ENCODE measurements at regions not wholly inside any gene's neighbourhood (a gene's known extent, or its start where the extent isn't known, plus 50 kb on each side); places are given as distances from the start of the nearest gene placed in this dataset.

DNA sequence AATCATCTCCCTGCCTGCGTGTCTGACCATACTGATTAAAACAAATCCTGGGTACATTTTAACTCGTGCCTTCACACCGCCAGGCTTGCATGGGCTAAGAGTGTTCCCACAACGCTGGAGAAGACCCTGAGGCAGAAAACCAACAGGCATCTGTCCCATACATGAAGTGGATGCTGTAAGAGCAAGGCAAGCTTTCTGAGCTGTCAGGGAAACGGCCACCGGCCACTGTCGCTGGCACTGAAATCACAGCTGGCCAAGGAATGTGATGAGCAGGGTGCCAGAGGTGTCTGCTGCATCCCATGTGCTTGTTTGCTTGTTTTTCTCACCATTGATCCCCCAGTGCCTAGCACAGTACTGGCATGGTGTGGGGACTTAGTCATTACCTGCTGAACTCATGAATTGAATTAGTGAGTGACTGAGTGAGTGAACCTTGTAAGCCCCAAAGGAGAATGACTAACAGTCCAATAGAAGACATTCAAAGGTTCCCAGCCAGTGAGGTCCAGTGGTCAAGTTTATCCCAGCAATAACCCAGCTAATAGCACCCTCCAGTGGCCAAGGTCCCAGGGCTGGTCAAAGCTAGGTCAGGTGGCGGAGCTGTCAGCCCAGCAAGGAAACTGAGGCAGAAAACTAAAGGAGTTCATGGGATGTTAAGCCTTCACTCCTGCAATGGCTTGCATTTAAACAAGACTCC is 92.7 kb upstream of the CDH5 start:
- TF ChIP-seq POLR2A (IDR thresholded peaks at IDR 0.05; ENCODE audit: low read depth) (no peak), POLR2AphosphoS5 (IDR thresholded peaks at IDR 0.05) (no peak), EP300 (IDR thresholded peaks at IDR 0.05) (no peak)
- TF ChIP-seq, protein P1, sequence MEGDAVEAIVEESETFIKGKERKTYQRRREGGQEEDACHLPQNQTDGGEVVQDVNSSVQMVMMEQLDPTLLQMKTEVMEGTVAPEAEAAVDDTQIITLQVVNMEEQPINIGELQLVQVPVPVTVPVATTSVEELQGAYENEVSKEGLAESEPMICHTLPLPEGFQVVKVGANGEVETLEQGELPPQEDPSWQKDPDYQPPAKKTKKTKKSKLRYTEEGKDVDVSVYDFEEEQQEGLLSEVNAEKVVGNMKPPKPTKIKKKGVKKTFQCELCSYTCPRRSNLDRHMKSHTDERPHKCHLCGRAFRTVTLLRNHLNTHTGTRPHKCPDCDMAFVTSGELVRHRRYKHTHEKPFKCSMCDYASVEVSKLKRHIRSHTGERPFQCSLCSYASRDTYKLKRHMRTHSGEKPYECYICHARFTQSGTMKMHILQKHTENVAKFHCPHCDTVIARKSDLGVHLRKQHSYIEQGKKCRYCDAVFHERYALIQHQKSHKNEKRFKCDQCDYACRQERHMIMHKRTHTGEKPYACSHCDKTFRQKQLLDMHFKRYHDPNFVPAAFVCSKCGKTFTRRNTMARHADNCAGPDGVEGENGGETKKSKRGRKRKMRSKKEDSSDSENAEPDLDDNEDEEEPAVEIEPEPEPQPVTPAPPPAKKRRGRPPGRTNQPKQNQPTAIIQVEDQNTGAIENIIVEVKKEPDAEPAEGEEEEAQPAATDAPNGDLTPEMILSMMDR (IDR thresholded peaks at IDR 0.05): no peak
